PC-9 (cell line): ENCODE measurements at regions not wholly inside any gene's neighbourhood (a gene's known extent, or its start where the extent isn't known, plus 50 kb on each side); places are given as distances from the start of the nearest gene placed in this dataset.
"Not testable (repeated sequence)": the region's sequence is repeated elsewhere in the genome, so short reads cannot be mapped to it uniquely, and the experiment has no call there.

ENCODE experiments used
- BruUV-seq: library from RNA; stranded (reverse); fragments of 400-500 nt; replicated peaks from 2 replicates; lab custom pipeline; 2021; lab: Mats Ljungman, UMichigan
- CTCF ChIA-PET: fragments of 300-600 bp; sonication (Branson Sonifier 250); formaldehyde crosslinking; loops from one replicate; lab custom pipeline; 2022; ENCODE audit warnings: antibody characterized with exemption; lab: Charles Lee
- POLR2A ChIA-PET: fragments of 300-600 bp; sonication (Branson Sonifier 250); formaldehyde crosslinking; loops from one replicate; lab custom pipeline; 2022; ENCODE audit warnings: antibody characterized with exemption; ENCODE audit not compliant: unreplicated experiment; lab: Charles Lee
- DNase-seq, 2 experiments: peaks; one replicate each; pipeline versions ENCODE4 v3.0.0 to v3.0.0-alpha.2; 2015 to 2022; ENCODE audit warnings: mixed read lengths in 1 of 2
- H2AFZ ChIP-seq: fragments of 200-600 bp; sonication (generic); 2 replicates; pipeline ENCODE4 v1.8.1; 2017; ENCODE audit warnings: antibody characterized with exemption
- H3F3A ChIP-seq: fragments of 200-600 bp; sonication (generic); 2 replicates; pipeline ENCODE4 v1.8.1; 2017; ENCODE audit warnings: antibody characterized with exemption, mild to moderate bottlenecking, low read depth; ENCODE audit not compliant: insufficient read depth
- H3K27ac ChIP-seq: fragments of 200-600 bp; sonication (generic); 2 replicates; pipeline ENCODE4 v1.6.1; 2016; ENCODE audit warnings: mixed run types
- H3K27me3 ChIP-seq: fragments of 200-600 bp; sonication (generic); 2 replicates; pipeline ENCODE4 v1.6.1; 2016; ENCODE audit warnings: low read depth, mixed run types; ENCODE audit not compliant: insufficient read depth
- H3K36me3 ChIP-seq: fragments of 200-600 bp; sonication (generic); 2 replicates; pipeline ENCODE4 v1.6.1; 2016; ENCODE audit warnings: low read depth, mixed run types
- H3K4me1 ChIP-seq: fragments of 200-600 bp; sonication (generic); replicated peaks from 2 replicates; pipeline ENCODE4 v1.6.1; 2016; ENCODE audit warnings: mixed run types; ENCODE audit not compliant: insufficient read depth
- H3K4me2 ChIP-seq: fragments of 200-600 bp; sonication (generic); 2 replicates; pipeline ENCODE4 v1.6.1; 2017; ENCODE audit warnings: mixed run types
- H3K4me3 ChIP-seq: fragments of 200-600 bp; sonication (generic); 2 replicates; pipeline ENCODE4 v1.6.1; 2016; ENCODE audit warnings: mixed run types
- H3K79me2 ChIP-seq: fragments of 200-600 bp; sonication (generic); 2 replicates; pipeline ENCODE4 v1.6.1; 2017; ENCODE audit warnings: low read depth, mixed run types
- H3K9me2 ChIP-seq: fragments of 200-600 bp; sonication (generic); 2 replicates; pipeline ENCODE4 v1.8.1; 2017; ENCODE audit warnings: mild to moderate bottlenecking; ENCODE audit not compliant: insufficient read depth
- H3K9me3 ChIP-seq: fragments of 200-600 bp; sonication (generic); 2 replicates; pipeline ENCODE4 v1.8.1; 2016; ENCODE audit warnings: low read depth; ENCODE audit not compliant: insufficient read depth
- H4K20me1 ChIP-seq: fragments of 200-600 bp; sonication (generic); 2 replicates; pipeline ENCODE4 v1.8.1; 2017; ENCODE audit not compliant: insufficient read depth
- EZH2 ChIP-seq: fragments of 200-600 bp; sonication (generic); IDR thresholded peaks from 2 replicates; pipeline ENCODE4 v1.8.0; 2017; ENCODE audit warnings: antibody characterized with exemption, low read depth
- intact Hi-C: fragments of 100-400 bp; cut with micrococcal nuclease; formaldehyde crosslinking; loops from one replicate; pipeline ENCODE4 v1.10.0; 2022; ENCODE audit not compliant: unreplicated experiment
- TF ChIP-seq, protein P1 (sequence below): fragments of 200-600 bp; sonication (generic); conservative IDR thresholded peaks from 2 replicates; pipeline ENCODE4 v1.6.1; 2017; ENCODE audit warnings: mixed run types, antibody characterized with exemption, mild to moderate bottlenecking, moderate library complexity

GRCh38 chr5:20958641-20959040 lies 970.6 kb upstream of the CDH18 start:
- no peaks in the 10 kb centered on the region for H3K9me3 ChIP-seq
- H3K79me2 ChIP-seq = no peaks in the 10 kb centered on the region
- DNase-seq = no peak
- no peak overlapping the region for H3K4me3 ChIP-seq
- H2AFZ ChIP-seq = no peak overlapping the region
- no peaks in the 10 kb centered on the region for H3K36me3 ChIP-seq
- intact Hi-C loops = no loop called here
- H3K27ac ChIP-seq = no peak overlapping the region
- ChIA-PET CTCF (no interaction called here), POLR2A (no interaction called here)
- no peaks in the 10 kb centered on the region for H3K4me1 ChIP-seq
- H3F3A ChIP-seq = no peaks in the 10 kb centered on the region
- no peaks in the 10 kb centered on the region for H4K20me1 ChIP-seq
- H3K27me3 ChIP-seq = no peaks in the 10 kb centered on the region
- 0 out of 2 replicates have a peak, but pooled peaks cover under 1% of the 10 kb centered on the region for H3K9me2 ChIP-seq
- no peak overlapping the region for H3K4me2 ChIP-seq
- BruUV-seq = no TSS peak
- TF ChIP-seq, protein P1, sequence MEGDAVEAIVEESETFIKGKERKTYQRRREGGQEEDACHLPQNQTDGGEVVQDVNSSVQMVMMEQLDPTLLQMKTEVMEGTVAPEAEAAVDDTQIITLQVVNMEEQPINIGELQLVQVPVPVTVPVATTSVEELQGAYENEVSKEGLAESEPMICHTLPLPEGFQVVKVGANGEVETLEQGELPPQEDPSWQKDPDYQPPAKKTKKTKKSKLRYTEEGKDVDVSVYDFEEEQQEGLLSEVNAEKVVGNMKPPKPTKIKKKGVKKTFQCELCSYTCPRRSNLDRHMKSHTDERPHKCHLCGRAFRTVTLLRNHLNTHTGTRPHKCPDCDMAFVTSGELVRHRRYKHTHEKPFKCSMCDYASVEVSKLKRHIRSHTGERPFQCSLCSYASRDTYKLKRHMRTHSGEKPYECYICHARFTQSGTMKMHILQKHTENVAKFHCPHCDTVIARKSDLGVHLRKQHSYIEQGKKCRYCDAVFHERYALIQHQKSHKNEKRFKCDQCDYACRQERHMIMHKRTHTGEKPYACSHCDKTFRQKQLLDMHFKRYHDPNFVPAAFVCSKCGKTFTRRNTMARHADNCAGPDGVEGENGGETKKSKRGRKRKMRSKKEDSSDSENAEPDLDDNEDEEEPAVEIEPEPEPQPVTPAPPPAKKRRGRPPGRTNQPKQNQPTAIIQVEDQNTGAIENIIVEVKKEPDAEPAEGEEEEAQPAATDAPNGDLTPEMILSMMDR = no peak
- TF ChIP-seq EZH2 = no peak

- CTCF ChIA-PET = no interaction called here
- Histone ChIP-seq H3K36me3 (no peaks in the 10 kb centered on the region), H3K79me2 (no peaks in the 10 kb centered on the region), H3F3A (no peaks in the 10 kb centered on the region), H3K4me2 (no peak overlapping the region), H3K4me3 (no peak overlapping the region), H3K4me1 (no peaks in the 10 kb centered on the region), H3K9me3 (no peaks in the 10 kb centered on the region), H3K27me3 (no peaks in the 10 kb centered on the region), H2AFZ (no peak overlapping the region), H3K9me2 (0 out of 2 replicates have a peak, but pooled peaks cover 4% of the 10 kb centered on the region), H4K20me1 (no peaks in the 10 kb centered on the region), H3K27ac (no peak overlapping the region)
- no TSS peak for BruUV-seq
- TF ChIP-seq, protein P1 = no peak
- TF ChIP-seq EZH2 = no peak
- POLR2A ChIA-PET = no interaction called here
- DNase-seq = no peak
- intact Hi-C loops = no loop called here
Measured at GRCh38 chr5:20956134-20956533, 968.1 kb upstream of the CDH18 start.

DNA sequence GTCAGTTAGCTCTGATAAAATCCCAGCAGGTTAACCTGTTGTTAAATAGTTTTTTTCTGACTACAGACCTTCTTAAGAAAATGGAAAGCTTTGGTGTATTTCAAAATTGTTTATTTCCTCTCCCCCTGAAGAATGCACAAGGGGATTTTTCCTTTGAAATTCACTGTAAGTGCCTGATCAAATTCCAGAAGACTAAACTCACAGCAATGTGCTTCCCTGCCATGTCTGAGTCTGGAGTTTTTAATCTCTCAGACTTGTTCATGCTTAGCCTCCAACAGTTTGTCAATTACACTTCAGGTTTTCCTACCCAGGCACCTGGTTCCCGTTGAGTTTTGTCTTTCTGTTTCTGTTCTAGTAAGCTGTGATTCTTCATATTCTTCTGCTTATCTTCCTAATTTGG lies 961.6 kb upstream of the CDH18 start:
- Histone ChIP-seq H3K79me2 (no peaks in the 10 kb centered on the region), H3F3A (no peaks in the 10 kb centered on the region), H3K36me3 (no peaks in the 10 kb centered on the region), H3K27ac (no peak overlapping the region), H3K4me1 (no peaks in the 10 kb centered on the region), H3K4me3 (no peak overlapping the region), H3K27me3 (no peaks in the 10 kb centered on the region), H3K9me3 (no peaks in the 10 kb centered on the region), H3K4me2 (no peak overlapping the region), H2AFZ (no peak overlapping the region), H3K9me2 (0 out of 2 replicates have a peak, but pooled peaks cover 4% of the 10 kb centered on the region), H4K20me1 (no peaks in the 10 kb centered on the region)
- no peak for TF ChIP-seq EZH2
- TF ChIP-seq, protein P1 = no peak
- POLR2A ChIA-PET = no interaction called here
- no TSS peak for BruUV-seq
- intact Hi-C loops = no loop called here
- CTCF ChIA-PET = no interaction called here
- no peak for DNase-seq

DNA sequence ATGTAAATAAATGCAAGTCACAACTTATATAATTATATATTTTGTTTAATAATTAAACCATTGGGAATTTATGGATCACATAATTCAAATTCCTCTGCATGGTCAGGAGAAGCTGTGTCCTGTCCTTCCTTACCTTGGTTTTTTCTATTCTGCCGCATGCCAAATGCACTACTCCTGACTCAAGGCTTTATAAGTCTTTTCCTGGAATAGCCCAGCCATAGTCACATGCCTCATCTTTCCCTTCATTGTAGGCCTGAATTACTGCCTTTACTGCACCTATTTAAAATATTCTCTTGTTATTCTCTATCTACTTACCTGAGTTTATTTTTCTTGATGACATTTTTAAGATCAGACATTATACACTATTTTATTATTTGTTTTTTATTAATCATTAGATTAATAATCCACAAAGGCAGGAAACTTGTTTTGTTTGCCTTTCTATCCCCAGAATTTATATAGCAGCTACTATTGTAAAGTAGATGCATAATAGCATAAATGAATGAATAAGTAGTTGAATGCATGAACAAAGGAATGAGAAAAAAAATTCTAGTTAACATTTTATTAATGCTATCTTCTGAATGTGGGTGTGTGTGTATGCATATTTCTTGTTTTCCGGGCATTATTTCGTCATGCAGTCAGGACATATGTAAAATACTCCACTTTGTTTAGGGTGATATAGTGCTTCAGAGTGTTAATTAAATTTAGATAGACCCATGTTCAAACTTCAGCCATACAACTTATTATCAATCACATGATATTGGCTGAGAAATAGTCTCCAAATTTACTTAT lies 955.4 kb upstream of the CDH18 start:
- H3K79me2 ChIP-seq, H3K27me3 ChIP-seq, H3K27ac ChIP-seq, H3K4me3 ChIP-seq, H3K9me2 ChIP-seq, DNase-seq, H3F3A ChIP-seq, H3K36me3 ChIP-seq, intact Hi-C loops, H4K20me1 ChIP-seq, H3K4me1 ChIP-seq, CTCF ChIA-PET, BruUV-seq, POLR2A ChIA-PET, H3K9me3 ChIP-seq, H3K4me2 ChIP-seq, H2AFZ ChIP-seq: not testable (repeated sequence)

DNA sequence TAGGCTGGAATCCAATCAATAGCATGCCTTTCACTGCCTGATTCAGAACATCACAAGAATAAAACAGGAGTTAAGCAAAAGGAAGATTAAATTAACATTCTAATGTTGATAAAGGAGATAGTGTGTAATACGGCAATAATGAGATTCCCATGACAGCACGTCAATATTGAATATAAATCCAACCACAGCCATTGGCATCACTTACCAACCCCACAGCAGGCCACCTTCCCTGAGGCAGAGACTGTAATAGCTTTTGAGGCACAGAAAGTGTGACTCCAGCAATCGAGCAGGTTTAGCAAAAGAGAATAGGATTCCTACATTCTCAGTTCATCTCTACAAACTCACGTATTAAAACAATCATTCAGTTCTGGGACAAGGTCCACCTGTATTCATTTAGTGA lies 954.6 kb upstream of the CDH18 start:
- H3K27ac ChIP-seq, H3K9me3 ChIP-seq, BruUV-seq, H3K4me1 ChIP-seq, DNase-seq, POLR2A ChIA-PET, H4K20me1 ChIP-seq, H3K36me3 ChIP-seq, intact Hi-C loops, CTCF ChIA-PET, H3K4me3 ChIP-seq, H3K9me2 ChIP-seq, H3K79me2 ChIP-seq, H3F3A ChIP-seq, H3K27me3 ChIP-seq, H2AFZ ChIP-seq, H3K4me2 ChIP-seq: not testable (repeated sequence)
